Spleen (tissue), 7 donors: ENCODE measurements at regions not wholly inside any gene's neighbourhood (a gene's known extent, or its start where the extent isn't known, plus 50 kb on each side); places are given as distances from the start of the nearest gene placed in this dataset.

ENCODE experiments used
- POLR2A ChIP-seq, 3 donors: fragments of 450-650 bp; IDR thresholded peaks; one replicate each; pipeline ENCODE4 v1.5.1; 2017; ENCODE audit warnings: antibody characterized with exemption in 3 of 3, mild to moderate bottlenecking in 1 of 3
- POLR2AphosphoS5 ChIP-seq, 3 donors: sonication (generic); formaldehyde crosslinking; IDR thresholded peaks; one replicate each; pipeline ENCODE4 v1.5.1; 2017; ENCODE audit warnings: antibody characterized with exemption in 3 of 3
- TF ChIP-seq, protein P1 (sequence below), 11 experiments: fragments of 200-600 bp in 7 of 11; fragments of 450-650 bp in 4 of 11; sonication (generic) in 4 of 11; IDR thresholded peaks in 8 of 11; conservative IDR thresholded peaks in 3 of 11; 1 replicate in 7 of 11; 2 replicates in 4 of 11; pipeline versions ENCODE4 v1.4.0 to v1.8.0; 2016 to 2021; ENCODE audit warnings: antibody characterized with exemption in 11 of 11, inconsistent platforms in 4 of 11, mild to moderate bottlenecking in 1 of 11
- donor health status: DM: no; HTN: no; CAD: no; lungs with moderate emphysema.
- donor health status: DM: no; HTN: no; CAD: no.
- donor health status: DM: no; HTN: no; CAD: no.

DNA sequence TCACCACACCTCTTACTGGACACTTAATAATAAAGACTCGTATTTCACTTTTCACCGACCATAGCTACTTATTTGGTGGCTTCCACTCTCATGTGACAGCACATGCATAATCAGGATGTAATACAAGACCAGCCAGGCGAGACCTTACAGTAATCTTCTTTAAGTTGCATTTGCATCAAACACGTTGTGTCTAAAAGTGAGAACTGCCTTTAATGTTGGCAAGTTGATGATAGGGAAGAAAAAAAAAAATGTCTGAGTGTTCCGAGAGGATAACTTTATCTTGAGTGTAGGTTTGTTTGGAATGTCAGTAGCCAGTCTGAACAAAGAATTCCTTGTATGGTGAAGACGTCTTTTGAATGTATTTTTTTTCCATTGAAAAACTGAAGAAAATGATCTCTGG is 440.4 kb downstream of the ADAMTS20 start:
- TF ChIP-seq, protein P1, sequence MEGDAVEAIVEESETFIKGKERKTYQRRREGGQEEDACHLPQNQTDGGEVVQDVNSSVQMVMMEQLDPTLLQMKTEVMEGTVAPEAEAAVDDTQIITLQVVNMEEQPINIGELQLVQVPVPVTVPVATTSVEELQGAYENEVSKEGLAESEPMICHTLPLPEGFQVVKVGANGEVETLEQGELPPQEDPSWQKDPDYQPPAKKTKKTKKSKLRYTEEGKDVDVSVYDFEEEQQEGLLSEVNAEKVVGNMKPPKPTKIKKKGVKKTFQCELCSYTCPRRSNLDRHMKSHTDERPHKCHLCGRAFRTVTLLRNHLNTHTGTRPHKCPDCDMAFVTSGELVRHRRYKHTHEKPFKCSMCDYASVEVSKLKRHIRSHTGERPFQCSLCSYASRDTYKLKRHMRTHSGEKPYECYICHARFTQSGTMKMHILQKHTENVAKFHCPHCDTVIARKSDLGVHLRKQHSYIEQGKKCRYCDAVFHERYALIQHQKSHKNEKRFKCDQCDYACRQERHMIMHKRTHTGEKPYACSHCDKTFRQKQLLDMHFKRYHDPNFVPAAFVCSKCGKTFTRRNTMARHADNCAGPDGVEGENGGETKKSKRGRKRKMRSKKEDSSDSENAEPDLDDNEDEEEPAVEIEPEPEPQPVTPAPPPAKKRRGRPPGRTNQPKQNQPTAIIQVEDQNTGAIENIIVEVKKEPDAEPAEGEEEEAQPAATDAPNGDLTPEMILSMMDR (IDR thresholded peaks at IDR 0.05 in 8 of 11, conservative IDR thresholded peaks at IDR 0.05 in 3 of 11) = no peak
- TF ChIP-seq POLR2A (IDR thresholded peaks at IDR 0.05) = no peak
- no peak for TF ChIP-seq POLR2AphosphoS5 (IDR thresholded peaks at IDR 0.05)
